ENCODE measurements at regions not wholly inside any gene's neighbourhood (a gene's known extent, or its start where the extent isn't known, plus 50 kb on each side); places are given as distances from the start of the nearest gene placed in this dataset.

DNA sequence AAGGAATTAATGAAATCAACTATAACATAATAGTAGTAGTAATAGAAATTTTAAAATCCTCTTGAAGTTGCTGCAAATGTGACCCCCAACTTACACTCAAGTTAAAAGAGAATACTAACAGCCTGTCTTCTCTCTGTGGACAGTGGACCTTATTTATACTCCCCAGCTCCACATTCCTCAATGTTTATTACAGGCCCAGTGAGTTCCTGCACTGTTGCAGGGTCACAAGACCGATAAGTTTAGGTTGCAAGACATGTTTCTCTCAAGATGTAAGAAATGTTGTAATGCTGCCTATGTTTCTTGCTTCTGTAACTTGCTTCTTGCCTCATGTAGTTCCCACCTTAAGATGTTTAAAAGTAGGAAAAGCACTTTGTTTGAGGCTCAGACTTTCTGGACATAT lies 888.1 kb downstream of the PDCD6IP start:
- DNase-seq = no peak

- no peak for DNase-seq
Observed at GRCh38 chr3:34687671-34688070, 889.2 kb downstream of the PDCD6IP start.

DNA sequence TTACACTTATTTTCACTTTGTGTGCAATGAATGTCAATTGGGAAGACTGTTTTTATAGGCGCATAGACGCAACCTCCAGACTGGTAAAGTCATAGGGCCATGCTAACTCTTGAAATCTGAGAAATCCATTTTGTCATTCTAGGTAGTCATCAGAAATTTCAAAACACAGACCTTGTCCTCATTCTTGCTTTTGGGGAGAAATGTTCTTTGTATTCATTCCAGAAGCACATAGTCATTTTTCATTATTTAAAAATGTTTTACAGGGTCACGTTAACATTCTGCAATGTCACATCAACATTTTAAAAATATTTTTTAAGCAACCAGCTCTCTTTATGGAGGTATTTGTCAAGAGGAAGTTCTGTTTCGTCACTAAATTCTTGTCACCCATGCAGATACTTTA lies 898.4 kb downstream of the PDCD6IP start:
- DNase-seq = no peak

GRCh38 chr3:34703053-34703452 lies 904.6 kb downstream of the PDCD6IP start:
- DNase-seq = no peak

DNA sequence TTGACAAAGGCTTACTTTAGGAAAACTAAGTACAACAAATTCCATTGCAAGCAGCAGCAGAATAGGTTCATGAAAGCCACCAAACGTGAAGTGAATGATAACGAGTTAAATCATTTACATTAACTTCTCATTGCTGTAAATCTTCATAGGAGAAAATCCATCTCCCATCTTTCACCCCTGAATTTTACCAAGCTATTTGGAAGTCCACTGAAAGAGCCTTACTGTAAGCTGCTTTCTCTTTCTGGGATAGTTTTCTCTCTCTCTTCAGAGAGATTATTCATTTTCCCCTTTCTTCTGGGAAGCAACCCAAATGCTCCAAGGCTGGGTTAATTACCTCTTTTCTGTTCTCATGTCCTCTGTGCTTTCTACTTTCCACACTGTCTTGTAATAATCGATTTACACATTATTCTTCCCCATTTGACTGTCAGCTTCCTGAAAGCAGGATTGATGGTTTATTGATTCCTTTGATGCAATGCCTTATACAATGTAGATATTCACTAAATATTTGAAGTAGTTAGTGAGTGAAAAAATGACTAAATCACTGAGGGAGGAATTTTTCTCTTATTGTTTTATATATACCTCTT lies 914.3 kb upstream of the ARPP21 start:
- no peak for DNase-seq

- no peak for DNase-seq
Observed at GRCh38 chr3:34725774-34726173, 913.6 kb upstream of the ARPP21 start.

DNA sequence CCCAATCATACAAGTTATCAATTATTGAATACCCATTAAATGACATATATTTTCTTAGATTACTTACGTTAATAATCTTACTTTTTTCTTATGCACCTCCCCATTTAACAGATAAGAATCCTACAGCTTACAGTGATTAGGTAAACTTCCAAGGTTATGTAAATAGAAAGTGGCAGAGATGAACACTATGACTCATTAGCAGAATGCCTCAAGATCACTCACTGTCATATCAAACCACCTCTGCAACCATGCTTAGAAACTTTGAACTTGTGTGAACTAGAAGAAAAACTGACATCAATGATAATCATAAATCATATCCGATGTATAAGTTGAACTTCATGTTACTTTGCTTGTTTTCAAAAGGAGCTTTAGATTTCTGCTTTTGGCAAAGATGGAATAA lies 911.6 kb upstream of the ARPP21 start:
- DNase-seq = no peak

GRCh38 chr3:34742151-34742550 lies 897.2 kb upstream of the ARPP21 start:
- DNase-seq = no peak

GRCh38 chr3:34758630-34759261 lies 880.6 kb upstream of the ARPP21 start:
- no peak for DNase-seq

DNA sequence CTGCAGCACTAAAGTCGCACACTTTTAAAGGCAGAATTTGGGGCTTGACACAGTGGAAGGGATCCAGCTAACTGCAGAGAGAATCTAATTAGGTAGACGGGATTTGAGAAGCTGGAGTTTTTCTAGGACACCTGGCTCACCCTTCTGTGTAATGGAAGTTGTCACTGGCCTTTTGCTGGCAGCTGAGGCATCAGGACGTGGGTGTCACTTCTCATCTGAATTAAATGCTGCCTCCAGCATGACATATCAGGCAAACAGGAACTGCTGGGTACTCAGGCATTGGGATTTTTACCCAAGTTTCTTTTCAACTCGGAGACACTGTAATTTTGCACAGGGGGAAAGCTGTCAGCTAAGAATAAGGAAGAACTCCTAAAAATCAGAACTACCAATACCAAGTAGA lies 861.9 kb upstream of the ARPP21 start:
- no peak for DNase-seq

DNA sequence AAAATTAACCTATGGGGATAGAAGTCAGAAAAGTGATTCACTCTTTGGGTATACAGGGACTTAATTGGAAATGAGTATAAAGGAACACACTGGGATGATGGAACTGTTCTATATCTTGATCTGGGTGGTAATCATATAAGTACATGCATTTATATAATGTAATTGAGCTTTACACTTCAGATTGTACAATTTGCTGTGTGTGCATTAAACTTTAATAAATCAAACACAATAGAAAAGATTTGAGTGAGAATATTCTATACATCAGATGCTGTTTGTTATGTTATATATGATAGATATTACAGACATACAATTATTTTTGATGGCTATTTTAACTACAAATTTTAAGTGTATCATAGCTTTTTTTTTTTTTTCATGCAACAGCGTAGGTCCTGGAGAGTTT lies 860.2 kb upstream of the ARPP21 start:
- DNase-seq = no peak

- no peak for DNase-seq
Observed at GRCh38 chr3:34780294-34780693, 859.0 kb upstream of the ARPP21 start.

- DNase-seq = no peak
Observed at GRCh38 chr3:34780973-34781372, 858.4 kb upstream of the ARPP21 start.

- no peak for DNase-seq
Observed at GRCh38 chr3:34782871-34783270, 856.5 kb upstream of the ARPP21 start.

DNA sequence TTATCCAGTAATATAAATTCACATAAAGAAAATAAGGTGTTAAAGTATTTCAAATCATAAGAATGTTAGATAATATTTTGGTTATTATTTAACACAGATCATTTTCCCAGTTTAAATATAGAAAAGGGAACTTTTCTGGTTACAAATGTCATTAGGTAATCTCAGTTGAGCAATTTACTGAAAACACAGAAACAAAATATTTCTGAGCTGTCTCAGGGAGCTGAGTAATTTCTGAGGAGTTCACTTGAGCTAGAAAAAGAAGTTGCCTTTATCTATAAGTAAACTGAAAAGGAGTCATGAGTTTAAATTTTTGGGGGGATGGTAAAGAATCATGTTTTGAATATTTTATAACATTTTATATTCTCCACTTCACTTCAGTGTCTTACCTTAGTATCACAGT lies 855.4 kb upstream of the ARPP21 start:
- no peak for DNase-seq

DNA sequence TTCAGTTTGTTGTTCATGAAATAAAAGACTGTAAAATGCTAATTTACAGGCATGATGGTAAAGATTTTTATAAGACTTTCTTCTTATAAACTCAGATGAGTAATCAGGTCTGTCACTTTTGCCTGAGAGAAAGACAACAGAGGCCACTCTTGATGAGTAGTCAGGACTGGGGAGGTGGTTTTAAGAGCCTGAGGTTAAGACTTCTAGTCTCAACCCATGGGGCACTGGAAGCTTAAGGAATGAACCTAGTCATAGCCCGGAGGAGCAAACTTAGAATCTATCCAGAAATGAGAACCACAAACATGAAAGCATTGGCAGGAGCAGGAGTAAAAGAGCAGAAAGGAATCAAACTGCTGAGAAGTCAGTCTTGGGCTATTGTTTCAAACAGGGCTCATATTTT lies 846.3 kb upstream of the ARPP21 start:
- no peak for DNase-seq

DNA sequence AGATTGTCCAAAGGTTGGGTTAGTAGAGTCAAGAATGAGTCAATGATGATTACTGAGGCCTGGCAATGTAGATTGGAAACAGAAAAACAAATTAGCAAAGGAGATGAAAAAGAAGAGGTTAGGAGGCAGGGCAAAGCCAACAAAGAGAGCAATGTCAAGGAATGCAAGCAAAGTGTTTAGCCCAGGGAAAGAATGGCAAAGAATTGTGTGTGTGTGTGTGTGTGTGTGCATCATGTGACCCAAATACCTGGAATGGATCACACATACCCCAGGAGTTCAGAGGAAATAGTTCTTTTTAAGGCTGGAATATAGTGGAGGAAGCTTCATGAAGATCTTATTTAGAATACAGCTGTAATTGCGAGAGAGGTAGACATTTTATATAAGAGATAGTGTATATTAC lies 831.7 kb upstream of the ARPP21 start:
- no peak for DNase-seq

DNA sequence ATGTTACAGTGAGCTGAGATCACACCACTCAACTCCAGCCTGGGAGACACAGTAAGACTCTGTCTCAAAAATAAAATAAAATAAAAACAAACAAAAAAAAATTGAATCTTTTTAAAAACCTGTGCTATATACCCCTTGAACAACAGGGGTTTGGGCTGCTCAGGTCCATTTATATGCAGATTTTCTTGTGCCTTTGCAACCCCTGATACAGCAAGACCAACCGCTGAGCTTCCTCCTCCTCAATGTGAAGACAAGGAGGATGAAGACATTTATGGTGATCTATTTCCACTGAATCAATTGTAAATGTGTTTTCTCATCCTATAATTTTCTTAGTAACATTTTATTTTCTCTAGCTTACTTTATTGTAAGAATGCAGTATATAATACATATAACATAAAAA lies 831.0 kb upstream of the ARPP21 start:
- DNase-seq = no peak

- DNase-seq = no peak
Observed at GRCh38 chr3:34828847-34829246, 810.5 kb upstream of the ARPP21 start.

- no peak for DNase-seq
Observed at GRCh38 chr3:34832865-34833508, 806.3 kb upstream of the ARPP21 start.

DNA sequence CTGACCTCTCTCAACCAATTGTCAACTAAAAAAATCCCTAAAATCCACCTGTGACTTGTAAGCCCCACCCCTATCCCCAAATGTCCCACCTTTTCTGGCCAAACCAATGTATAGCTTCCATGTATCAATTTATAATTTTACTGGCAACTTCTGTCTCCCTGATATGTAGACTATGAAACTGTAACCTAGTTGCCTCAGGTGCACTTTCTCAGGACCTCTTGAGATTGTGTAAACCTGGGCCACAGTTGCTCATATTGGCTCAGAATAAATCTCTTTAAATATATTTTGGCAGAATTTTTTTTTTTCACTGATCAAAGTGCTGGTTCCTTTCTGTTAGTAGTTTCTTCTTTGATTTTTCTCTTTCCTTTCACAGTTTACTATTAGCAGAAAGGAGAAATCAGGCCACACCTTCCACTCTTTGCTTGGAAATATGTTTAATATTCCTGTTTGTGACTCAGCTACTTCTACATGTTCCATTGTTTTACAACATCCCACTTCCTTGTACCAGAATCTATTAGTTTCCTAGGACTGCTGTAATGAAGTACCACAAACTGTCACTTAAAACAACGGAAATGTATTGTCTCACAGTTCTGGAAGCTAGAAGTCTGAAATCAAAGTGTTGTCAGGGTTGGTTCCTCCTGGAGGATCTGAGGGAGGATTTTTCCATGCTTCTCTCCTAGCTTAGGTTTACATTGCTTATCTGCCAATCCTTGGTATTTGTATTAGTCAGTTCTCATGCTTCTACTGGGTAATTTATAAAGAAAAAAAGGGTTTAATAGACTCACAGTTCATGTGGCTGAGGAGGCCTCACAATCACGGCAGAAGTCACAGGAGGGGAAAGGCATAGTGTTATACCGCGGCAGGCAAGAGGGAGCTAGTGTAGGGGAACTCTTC lies 801.2 kb upstream of the ARPP21 start:
- no peak for DNase-seq

GRCh38 chr3:34842706-34843480 lies 796.4 kb upstream of the ARPP21 start:
- no peak for DNase-seq

- DNase-seq = no peak
Observed at GRCh38 chr3:34844323-34844620, 795.1 kb upstream of the ARPP21 start.
